MM.1S (cell line): ENCODE measurements at regions not wholly inside any gene's neighbourhood (a gene's known extent, or its start where the extent isn't known, plus 50 kb on each side); places are given as distances from the start of the nearest gene placed in this dataset.

Experiments
- EZH2 ChIP-seq: fragments of 300-600 bp; sonication (generic); optimal IDR thresholded peaks from 2 replicates; pipeline ENCODE3; 2017; ENCODE audit warnings: low read depth, mild to moderate bottlenecking, antibody characterized with exemption, low read length, mixed read lengths
- EZH2phosphoT487 ChIP-seq: fragments of 300-600 bp; sonication (generic); IDR thresholded peaks from 2 replicates; pipeline ENCODE4 v1.6.1; 2018; ENCODE audit warnings: antibody characterized with exemption, low read length
- TF ChIP-seq, protein P1 (sequence below): fragments of 300-600 bp; sonication (generic); IDR thresholded peaks from 2 replicates; pipeline ENCODE4 v1.5.1; 2016; ENCODE audit warnings: antibody characterized with exemption, low read length, mixed read lengths

DNA sequence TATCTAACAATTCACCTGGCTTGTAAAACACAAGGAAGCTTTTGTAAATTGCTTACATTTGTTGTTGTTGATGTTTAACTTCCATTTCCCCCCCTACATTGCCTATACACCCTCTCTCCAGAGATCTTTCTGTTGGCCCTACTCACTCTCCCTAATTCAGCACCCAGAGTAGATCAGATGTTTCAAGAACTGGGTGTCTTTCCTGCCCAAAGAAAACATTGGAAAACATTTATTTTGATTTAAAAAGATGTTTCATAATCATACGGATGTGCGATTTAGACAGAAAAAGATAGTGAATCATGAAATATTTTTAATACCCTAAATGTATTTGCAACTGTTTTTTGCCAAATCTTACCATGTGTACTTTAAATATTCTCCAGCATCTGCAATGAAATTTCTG is 446.4 kb upstream of the RGS6 start:
- TF ChIP-seq, protein P1, sequence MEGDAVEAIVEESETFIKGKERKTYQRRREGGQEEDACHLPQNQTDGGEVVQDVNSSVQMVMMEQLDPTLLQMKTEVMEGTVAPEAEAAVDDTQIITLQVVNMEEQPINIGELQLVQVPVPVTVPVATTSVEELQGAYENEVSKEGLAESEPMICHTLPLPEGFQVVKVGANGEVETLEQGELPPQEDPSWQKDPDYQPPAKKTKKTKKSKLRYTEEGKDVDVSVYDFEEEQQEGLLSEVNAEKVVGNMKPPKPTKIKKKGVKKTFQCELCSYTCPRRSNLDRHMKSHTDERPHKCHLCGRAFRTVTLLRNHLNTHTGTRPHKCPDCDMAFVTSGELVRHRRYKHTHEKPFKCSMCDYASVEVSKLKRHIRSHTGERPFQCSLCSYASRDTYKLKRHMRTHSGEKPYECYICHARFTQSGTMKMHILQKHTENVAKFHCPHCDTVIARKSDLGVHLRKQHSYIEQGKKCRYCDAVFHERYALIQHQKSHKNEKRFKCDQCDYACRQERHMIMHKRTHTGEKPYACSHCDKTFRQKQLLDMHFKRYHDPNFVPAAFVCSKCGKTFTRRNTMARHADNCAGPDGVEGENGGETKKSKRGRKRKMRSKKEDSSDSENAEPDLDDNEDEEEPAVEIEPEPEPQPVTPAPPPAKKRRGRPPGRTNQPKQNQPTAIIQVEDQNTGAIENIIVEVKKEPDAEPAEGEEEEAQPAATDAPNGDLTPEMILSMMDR = no peak
- TF ChIP-seq EZH2 (no peak), EZH2phosphoT487 (no peak)
